MG63 (cell line): ENCODE measurements at regions not wholly inside any gene's neighbourhood (a gene's known extent, or its start where the extent isn't known, plus 50 kb on each side); places are given as distances from the start of the nearest gene placed in this dataset.
"Not testable (repeated sequence)": the region's sequence is repeated elsewhere in the genome, so short reads cannot be mapped to it uniquely, and the experiment has no call there.

Experiments used
- DNase-seq: peaks from one replicate; pipeline ENCODE4 v3.0.0-alpha.2; 2020
- H3K27me3 ChIP-seq: fragments of 250-450 bp; sonication (Bioruptor Pico); 2 replicates; pipeline ENCODE4 v1.5.1; 2020; ENCODE audit warnings: mild to moderate bottlenecking, moderate library complexity
- H3K36me3 ChIP-seq: fragments of 250-450 bp; sonication (Bioruptor Pico); 2 replicates; pipeline ENCODE4 v1.5.1; 2020; ENCODE audit warnings: mild to moderate bottlenecking, moderate library complexity
- H3K4me3 ChIP-seq: fragments of 250-450 bp; sonication (Bioruptor Pico); 2 replicates; pipeline ENCODE4 v1.5.1; 2020; ENCODE audit warnings: mild to moderate bottlenecking, moderate library complexity
- H3K9me3 ChIP-seq: fragments of 250-450 bp; sonication (Bioruptor Pico); 2 replicates; pipeline ENCODE4 v1.5.1; 2020; ENCODE audit warnings: mild to moderate bottlenecking, moderate library complexity

GRCh38 chr6:120938876-120939472, 395.3 kb downstream of the TBC1D32 start:
- no peak overlapping the region for H3K4me3 ChIP-seq
- H3K36me3 ChIP-seq, result no peaks in the 10 kb centered on the region
- H3K9me3 ChIP-seq, result no peaks in the 10 kb centered on the region
- H3K27me3 ChIP-seq, result no peaks in the 10 kb centered on the region
- DNase-seq, result no peak

DNA sequence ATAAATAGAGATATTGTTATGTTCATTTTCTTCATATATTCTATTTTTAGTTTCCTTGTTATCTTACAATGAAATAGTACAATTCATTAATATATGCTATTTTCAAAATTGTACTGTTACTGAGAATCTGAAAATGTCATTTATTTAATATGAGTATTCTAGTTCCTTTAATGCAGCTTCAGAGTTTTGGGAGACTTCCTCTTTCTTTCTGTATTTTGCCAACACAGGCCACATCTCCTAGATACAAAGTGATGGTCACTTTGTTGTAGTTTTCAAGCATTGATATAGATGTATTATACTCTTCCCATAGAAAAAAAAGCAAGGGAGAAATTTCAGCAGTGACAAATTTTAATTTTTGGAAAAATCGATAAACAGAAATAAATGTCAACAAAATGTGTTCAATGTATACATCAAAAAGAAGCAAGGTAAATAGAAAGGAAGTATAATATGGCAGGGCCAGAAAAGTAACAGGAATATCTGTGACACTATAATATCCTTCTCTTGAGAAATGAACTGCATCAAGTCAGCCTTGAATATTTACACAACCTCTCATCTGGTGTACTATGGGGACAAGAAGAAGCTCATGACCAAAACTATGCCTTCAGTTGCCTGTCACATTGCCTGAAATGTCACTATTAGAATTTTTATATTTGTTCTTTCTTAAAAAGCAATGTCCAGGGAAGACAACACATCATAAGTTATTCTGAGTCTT, 396.0 kb downstream of the TBC1D32 start:
- no peaks in the 10 kb centered on the region for H3K36me3 ChIP-seq

GRCh38 chr6:120935908-120936307, 398.4 kb downstream of the TBC1D32 start:
- Histone ChIP-seq H3K36me3 (no peaks in the 10 kb centered on the region), H3K4me3 (no peak overlapping the region), H3K9me3 (no peaks in the 10 kb centered on the region), H3K27me3 (no peaks in the 10 kb centered on the region)
- no peak for DNase-seq

More for the DNA sequence above, 396.0 kb downstream of the TBC1D32 start:
- no peaks in the 10 kb centered on the region for H3K9me3 ChIP-seq
- no peak overlapping the region for H3K4me3 ChIP-seq
- no peak for DNase-seq
- no peaks in the 10 kb centered on the region for H3K27me3 ChIP-seq

DNA sequence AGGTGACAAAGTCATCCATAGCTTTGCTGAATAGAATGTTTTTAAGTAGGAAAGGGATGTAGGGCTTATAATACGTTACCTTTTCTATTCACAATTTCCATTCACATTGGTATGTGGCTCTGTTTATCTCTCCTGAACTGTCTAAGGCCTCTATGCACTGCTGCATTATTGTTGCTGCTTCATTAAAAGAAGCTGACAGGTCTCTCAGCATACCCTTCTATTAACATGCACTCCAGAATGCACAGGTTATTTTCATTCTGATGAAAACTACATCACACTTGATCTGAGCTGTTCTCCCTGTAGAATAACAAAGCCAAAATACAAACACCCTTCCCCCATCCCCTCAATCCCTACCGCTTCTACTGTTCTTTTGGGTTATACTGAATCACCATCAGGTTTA, 399.3 kb downstream of the TBC1D32 start:
- Histone ChIP-seq H3K36me3 (no peaks in the 10 kb centered on the region), H3K4me3 (no peak overlapping the region), H3K9me3 (no peaks in the 10 kb centered on the region), H3K27me3 (no peaks in the 10 kb centered on the region)
- DNase-seq, result no peak

DNA sequence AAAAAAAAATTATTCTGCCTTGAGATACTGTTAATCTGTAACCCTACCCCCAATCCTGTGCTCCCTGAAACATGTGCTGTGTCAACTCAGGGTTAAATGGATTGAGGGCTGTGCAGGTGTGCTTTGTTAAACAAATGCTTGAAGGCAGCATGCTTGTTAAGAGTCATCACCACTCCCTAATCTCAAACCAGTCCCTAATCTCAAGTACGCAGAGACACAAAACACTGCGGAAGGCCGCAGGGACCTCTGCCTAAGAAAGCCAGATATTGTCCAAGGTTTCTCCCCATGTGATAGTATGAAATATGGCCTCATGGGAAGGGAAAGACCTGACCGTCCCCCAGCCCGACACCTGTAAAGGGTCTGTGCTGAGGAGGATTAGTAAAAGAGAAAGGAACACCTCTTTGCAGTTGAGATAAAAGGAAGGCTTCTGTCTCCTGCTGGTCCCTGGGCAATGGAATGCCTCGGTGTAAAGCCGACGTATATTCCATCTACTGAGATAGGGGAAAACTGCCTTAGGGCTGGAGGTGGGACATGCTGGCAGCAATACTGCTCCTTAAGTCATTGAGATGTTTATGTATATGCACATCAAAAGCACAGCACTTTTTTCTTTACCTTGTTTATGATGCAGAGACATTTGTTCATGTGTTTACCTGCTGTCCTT, 402.6 kb downstream of the TBC1D32 start:
- not testable (repeated sequence) for DNase-seq, H3K9me3 ChIP-seq, H3K27me3 ChIP-seq

GRCh38 chr6:120930500-120930899, 403.8 kb downstream of the TBC1D32 start:
- not testable (repeated sequence) for H3K9me3 ChIP-seq, DNase-seq, H3K4me3 ChIP-seq, H3K36me3 ChIP-seq, H3K27me3 ChIP-seq

More for the DNA sequence above, 402.6 kb downstream of the TBC1D32 start:
- H3K4me3 ChIP-seq, H3K36me3 ChIP-seq: not testable (repeated sequence)

DNA sequence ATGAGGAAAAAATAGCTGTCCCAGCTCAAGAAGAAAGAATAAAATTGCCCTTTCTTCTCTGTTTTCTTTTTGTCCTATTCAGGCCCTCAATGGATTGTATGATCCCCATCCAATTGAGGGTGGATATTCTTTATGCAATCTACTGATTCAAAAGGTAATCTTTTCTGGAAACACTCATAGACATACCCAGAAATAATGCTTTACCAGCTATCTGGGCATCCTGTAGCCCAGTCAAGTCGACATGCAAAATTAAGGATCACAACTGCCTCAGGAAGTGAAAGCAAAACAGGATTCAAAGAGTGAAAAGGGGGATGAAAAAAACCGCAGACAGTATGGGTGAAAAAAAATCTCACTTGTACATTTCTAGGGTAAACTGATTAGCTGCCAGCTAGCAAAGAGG, 410.1 kb downstream of the TBC1D32 start:
- Histone ChIP-seq H3K36me3 (no peaks in the 10 kb centered on the region), H3K9me3 (no peaks in the 10 kb centered on the region), H3K27me3 (no peaks in the 10 kb centered on the region), H3K4me3 (no peak overlapping the region)
- DNase-seq, result no peak

GRCh38 chr6:120918137-120918536, 416.1 kb downstream of the TBC1D32 start:
- no peaks in the 10 kb centered on the region for H3K27me3 ChIP-seq
- H3K4me3 ChIP-seq, result no peak overlapping the region
- H3K36me3 ChIP-seq, result no peaks in the 10 kb centered on the region
- no peaks in the 10 kb centered on the region for H3K9me3 ChIP-seq
- DNase-seq, result no peak

GRCh38 chr6:120916844-120917243, 417.4 kb downstream of the TBC1D32 start:
- no peaks in the 10 kb centered on the region for H3K36me3 ChIP-seq
- DNase-seq, result no peak
- H3K4me3 ChIP-seq, result no peak overlapping the region
- no peaks in the 10 kb centered on the region for H3K27me3 ChIP-seq
- H3K9me3 ChIP-seq, result no peaks in the 10 kb centered on the region

DNA sequence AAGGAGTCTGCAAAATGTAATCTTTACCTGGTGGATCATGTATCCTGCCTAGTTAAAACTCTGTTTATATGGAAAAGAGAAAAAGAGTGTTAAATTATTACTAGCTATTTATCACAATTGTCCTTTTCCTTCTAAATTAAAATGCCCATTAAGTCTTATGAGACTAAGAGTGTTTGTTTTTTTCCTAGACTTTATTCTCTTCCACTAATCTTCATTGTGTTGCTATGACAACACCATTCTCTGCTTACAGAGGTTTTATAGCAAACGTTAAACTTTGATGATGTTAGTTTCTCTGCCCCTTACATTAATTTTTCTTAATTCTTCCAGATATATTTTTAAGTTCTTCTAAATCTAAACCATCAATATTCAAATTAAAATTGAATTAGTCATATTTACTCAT, 420.8 kb downstream of the TBC1D32 start:
- Histone ChIP-seq H3K4me3 (no peak overlapping the region), H3K27me3 (no peaks in the 10 kb centered on the region), H3K36me3 (no peaks in the 10 kb centered on the region), H3K9me3 (no peaks in the 10 kb centered on the region)
- no peak for DNase-seq

- no peak for DNase-seq
Observed at GRCh38 chr6:120908767-120909166, 425.5 kb downstream of the TBC1D32 start.

DNA sequence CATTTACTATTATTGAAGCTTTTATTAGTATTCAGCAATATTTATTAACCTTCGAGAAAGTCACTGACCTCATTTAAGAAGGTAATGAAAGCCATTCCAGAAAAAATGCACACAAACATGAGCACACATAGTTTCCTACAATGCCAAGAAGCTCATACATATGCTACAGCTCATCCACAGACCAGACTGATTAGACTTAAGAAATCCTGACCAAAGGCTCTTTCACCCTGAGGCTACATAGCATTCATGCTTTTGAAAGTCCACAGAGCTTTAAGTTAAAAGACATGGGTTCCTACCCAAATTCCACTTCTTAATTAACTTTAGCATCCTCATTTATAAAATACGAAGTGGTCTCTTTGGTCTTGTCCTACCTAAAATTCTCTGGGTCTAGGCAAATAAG, 430.4 kb downstream of the TBC1D32 start:
- Histone ChIP-seq H3K27me3 (no peaks in the 10 kb centered on the region), H3K36me3 (no peaks in the 10 kb centered on the region), H3K9me3 (no peaks in the 10 kb centered on the region), H3K4me3 (no peak overlapping the region)
- DNase-seq, result no peak

More at GRCh38 chr6:120908767-120909166, 425.5 kb downstream of the TBC1D32 start:
- Histone ChIP-seq H3K9me3 (no peaks in the 10 kb centered on the region), H3K27me3 (no peaks in the 10 kb centered on the region), H3K4me3 (no peak overlapping the region), H3K36me3 (no peaks in the 10 kb centered on the region)

DNA sequence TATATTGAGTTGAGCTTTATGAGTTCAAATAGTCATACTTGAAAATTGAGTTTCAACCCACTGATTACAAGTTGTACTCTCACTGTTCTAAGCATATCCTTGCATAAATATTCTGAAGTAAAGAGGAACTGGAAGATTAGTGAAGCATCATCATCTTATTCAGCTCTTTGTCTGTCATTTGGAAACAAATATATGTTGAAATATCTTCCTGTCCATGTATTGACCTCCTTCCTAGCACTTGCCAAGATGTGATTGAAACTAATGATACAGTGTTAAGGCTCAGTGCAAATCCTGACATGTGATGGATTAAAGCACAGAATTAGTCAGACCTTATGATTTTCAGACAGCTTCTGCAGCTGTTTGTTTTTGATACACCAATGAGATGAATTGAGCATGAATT, 434.3 kb downstream of the TBC1D32 start:
- H3K27me3 ChIP-seq, result no peaks in the 10 kb centered on the region
- no peaks in the 10 kb centered on the region for H3K9me3 ChIP-seq
- no peak overlapping the region for H3K4me3 ChIP-seq
- H3K36me3 ChIP-seq, result no peaks in the 10 kb centered on the region
- DNase-seq, result no peak

DNA sequence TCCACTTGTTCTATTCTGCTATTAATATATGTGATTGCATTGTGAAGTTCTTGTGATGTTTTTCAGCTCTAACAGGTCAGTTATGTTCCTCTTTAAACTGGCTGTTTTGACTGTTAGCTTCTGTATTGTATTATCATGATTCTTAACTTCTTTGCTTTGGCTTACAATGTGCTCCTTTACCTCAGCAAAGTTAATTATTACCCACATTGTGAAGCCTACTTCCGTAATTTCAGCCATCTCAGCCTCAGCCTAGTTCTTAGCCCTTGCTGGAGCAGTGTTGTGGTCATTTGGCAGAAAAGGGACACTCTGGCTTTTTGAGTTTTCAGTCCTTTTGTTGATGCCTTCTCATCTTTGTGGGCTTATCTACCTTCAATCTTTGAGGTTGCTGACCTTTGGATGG, 440.2 kb downstream of the TBC1D32 start:
- Histone ChIP-seq H3K9me3 (no peaks in the 10 kb centered on the region), H3K4me3 (no peak overlapping the region), H3K27me3 (no peaks in the 10 kb centered on the region), H3K36me3 (no peaks in the 10 kb centered on the region)
- DNase-seq, result no peak

DNA sequence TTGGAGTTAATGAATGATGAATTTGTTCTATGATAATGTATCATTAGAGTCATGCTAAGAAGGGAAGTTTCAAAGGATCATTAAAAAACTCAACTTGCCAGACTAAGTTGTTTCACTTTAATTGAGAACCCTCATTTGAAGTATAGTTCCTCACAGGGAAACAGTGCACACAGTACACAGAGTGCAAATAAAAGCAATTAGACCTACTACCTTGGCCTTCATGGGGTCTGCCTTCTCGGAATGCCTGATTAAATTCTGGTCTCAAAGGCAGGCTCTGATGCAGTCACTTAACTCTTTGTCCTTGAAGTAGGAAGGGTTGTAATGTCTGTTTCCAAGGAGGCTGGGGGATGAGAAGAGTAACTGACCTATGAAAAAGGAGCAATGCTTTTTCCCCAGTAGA, 457.3 kb downstream of the TBC1D32 start:
- Histone ChIP-seq H3K9me3 (no peaks in the 10 kb centered on the region), H3K4me3 (no peak overlapping the region), H3K36me3 (no peaks in the 10 kb centered on the region), H3K27me3 (no peaks in the 10 kb centered on the region)
- no peak for DNase-seq

DNA sequence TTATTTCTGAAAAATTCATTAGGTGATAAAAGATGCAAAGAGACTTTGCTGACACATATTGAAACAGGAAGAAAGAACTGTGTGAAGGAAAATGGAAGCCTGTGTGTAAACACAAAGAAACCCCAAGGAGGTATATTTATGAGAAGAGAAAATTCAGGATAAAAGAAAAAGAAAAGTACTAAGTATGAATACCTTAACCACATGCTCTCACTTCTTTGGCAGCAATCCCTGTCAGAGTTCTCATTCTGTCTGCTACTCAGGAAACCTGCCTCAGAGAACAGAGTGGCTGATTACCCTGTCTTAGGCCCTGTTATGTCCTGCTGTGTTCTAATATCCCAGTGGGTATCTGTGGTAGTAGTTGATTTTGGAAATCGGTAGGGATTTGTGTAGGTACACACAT, 457.9 kb downstream of the TBC1D32 start:
- Histone ChIP-seq H3K36me3 (no peaks in the 10 kb centered on the region), H3K9me3 (no peaks in the 10 kb centered on the region), H3K4me3 (no peak overlapping the region), H3K27me3 (no peaks in the 10 kb centered on the region)
- no peak for DNase-seq

DNA sequence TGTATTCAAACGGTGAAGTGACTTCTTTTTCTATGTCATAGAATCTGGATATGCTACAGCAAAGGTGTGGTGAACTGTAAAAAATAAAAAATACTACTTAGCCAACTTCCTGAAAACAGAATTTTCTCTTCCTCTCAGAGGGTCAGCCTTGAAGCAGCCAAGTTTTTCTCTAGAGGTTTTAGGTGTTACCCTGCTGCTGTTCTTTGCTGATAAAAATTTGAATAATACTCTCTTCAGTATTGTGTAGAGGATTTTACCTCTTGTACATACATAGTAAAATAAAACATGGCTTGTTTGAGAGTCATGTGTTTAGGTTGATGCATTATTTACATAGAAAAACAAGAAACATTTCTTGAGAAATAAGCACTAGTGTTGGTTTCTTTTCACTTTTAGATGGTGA, 458.4 kb downstream of the TBC1D32 start:
- DNase-seq, result no peak
- H3K36me3 ChIP-seq, result no peaks in the 10 kb centered on the region

DNA sequence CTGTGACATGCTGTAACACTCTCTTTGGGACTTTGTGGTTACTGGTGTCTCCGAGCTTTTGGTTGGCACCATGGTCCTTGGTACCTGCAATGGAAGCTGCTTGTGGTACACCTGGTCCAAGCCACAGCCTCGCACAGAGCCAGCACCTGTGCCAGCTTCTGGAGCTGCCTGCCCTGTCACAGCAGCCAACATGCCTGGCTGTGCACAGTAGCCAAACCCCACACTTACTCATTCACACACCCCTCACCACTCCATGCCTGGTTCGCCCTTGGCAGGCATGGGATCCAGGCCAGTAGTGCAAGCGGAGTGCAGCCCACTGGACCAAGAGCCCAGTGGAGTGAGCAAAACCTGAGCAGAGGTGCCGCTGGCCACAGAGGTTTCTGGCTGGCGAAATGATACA, 459.9 kb downstream of the TBC1D32 start:
- DNase-seq, result no peak
- Histone ChIP-seq H3K9me3 (no peaks in the 10 kb centered on the region), H3K36me3 (no peaks in the 10 kb centered on the region), H3K27me3 (no peaks in the 10 kb centered on the region), H3K4me3 (no peak overlapping the region)

More for the DNA sequence above, 458.4 kb downstream of the TBC1D32 start:
- H3K27me3 ChIP-seq, result no peaks in the 10 kb centered on the region
- H3K9me3 ChIP-seq, result no peaks in the 10 kb centered on the region
- H3K4me3 ChIP-seq, result no peak overlapping the region
